OCI-LY3 (cell line): ENCODE measurements at regions not wholly inside any gene's neighbourhood (a gene's known extent, or its start where the extent isn't known, plus 50 kb on each side); places are given as distances from the start of the nearest gene placed in this dataset.

ENCODE experiments used
- CTCF ChIP-seq: fragments of 200-600, 300-600 bp; sonication (generic); IDR thresholded peaks from 2 replicates; pipeline ENCODE4 v1.5.1; 2014; ENCODE audit warnings: antibody characterized with exemption, low read length, low read depth
- EZH2phosphoT487 ChIP-seq: fragments of 200-600 bp; shearing (Covaris generic); IDR thresholded peaks from 2 replicates; pipeline ENCODE4 v1.6.1; 2018; ENCODE audit warnings: antibody characterized with exemption, mixed run types, low read depth

GRCh38 chr22:35174401-35175038, 82.8 kb upstream of the HMGXB4 start:
- TF ChIP-seq CTCF (no peak), EZH2phosphoT487 (no peak)
